ENCODE measurements at regions not wholly inside any gene's neighbourhood (a gene's known extent, or its start where the extent isn't known, plus 50 kb on each side); places are given as distances from the start of the nearest gene placed in this dataset.

DNA sequence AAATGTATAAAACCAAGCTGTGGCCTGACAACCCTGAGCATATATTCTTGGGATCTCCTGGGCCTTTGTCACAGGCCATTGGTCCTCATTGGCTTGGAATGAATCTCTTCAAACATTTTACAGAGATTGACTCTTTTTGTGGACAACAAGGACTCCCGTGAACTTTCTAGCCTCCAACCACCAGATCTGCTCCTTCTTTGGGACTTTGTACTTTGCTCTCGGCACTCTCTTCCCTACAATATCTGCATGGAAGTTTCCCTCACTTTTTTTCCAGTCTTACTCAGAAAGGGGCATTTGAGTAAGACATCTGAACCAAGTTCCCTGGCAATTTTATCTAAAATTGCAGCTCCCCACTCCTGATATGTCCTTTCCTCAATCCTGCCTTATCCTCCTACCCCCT lies 158.8 kb downstream of the PHLDA1 start (continued):
- TF ChIP-seq, protein P1, sequence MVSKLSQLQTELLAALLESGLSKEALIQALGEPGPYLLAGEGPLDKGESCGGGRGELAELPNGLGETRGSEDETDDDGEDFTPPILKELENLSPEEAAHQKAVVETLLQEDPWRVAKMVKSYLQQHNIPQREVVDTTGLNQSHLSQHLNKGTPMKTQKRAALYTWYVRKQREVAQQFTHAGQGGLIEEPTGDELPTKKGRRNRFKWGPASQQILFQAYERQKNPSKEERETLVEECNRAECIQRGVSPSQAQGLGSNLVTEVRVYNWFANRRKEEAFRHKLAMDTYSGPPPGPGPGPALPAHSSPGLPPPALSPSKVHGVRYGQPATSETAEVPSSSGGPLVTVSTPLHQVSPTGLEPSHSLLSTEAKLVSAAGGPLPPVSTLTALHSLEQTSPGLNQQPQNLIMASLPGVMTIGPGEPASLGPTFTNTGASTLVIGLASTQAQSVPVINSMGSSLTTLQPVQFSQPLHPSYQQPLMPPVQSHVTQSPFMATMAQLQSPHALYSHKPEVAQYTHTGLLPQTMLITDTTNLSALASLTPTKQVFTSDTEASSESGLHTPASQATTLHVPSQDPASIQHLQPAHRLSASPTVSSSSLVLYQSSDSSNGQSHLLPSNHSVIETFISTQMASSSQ (IDR thresholded peaks at IDR 0.05; ENCODE audit: low read depth), result no peak
- TF ChIP-seq, protein P1 (CRISPR knock-in tag; IDR thresholded peaks at IDR 0.05; ENCODE audit: borderline replicate concordance), result no peak
- no peak for TF ChIP-seq SPEN (CRISPR knock-in tag; IDR thresholded peaks at IDR 0.05; ENCODE audit: low read depth)
- TF ChIP-seq KDM3A (CRISPR knock-in tag; IDR thresholded peaks at IDR 0.05; ENCODE audit: low read depth), result no peak
- no peak for TF ChIP-seq FOXK2 (IDR thresholded peaks at IDR 0.05)
- no peak for TF ChIP-seq IKZF1 (IDR thresholded peaks at IDR 0.05)
- no peak for TF ChIP-seq ZNF839 (CRISPR knock-in tag; IDR thresholded peaks at IDR 0.05; ENCODE audit: borderline replicate concordance)
- TF ChIP-seq, protein P2, sequence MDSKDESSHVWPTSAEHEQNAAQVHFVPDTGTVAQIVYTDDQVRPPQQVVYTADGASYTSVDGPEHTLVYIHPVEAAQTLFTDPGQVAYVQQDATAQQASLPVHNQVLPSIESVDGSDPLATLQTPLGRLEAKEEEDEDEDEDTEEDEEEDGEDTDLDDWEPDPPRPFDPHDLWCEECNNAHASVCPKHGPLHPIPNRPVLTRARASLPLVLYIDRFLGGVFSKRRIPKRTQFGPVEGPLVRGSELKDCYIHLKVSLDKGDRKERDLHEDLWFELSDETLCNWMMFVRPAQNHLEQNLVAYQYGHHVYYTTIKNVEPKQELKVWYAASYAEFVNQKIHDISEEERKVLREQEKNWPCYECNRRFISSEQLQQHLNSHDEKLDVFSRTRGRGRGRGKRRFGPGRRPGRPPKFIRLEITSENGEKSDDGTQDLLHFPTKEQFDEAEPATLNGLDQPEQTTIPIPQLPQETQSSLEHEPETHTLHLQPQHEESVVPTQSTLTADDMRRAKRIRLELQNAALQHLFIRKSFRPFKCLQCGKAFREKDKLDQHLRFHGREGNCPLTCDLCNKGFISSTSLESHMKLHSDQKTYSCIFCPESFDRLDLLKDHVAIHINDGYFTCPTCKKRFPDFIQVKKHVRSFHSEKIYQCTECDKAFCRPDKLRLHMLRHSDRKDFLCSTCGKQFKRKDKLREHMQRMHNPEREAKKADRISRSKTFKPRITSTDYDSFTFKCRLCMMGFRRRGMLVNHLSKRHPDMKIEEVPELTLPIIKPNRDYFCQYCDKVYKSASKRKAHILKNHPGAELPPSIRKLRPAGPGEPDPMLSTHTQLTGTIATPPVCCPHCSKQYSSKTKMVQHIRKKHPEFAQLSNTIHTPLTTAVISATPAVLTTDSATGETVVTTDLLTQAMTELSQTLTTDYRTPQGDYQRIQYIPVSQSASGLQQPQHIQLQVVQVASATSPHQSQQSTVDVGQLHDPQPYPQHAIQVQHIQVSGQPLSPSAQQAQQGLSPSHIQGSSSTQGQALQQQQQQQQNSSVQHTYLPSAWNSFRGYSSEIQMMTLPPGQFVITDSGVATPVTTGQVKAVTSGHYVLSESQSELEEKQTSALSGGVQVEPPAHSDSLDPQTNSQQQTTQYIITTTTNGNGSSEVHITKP (CRISPR knock-in tag; IDR thresholded peaks at IDR 0.05; ENCODE audit: low read depth), result 0 out of 2 replicates have a peak, but pooled peaks have one; percentile 31
- TF ChIP-seq ZNF337 (CRISPR knock-in tag; IDR thresholded peaks at IDR 0.05; ENCODE audit: borderline replicate concordance, low read depth), result no peak
- TF ChIP-seq ZNF292 (CRISPR knock-in tag; IDR thresholded peaks at IDR 0.05; ENCODE audit: borderline replicate concordance, low read depth), result 0 out of 2 replicates have a peak, but pooled peaks have one; percentile 21
- TF ChIP-seq, protein P3, sequence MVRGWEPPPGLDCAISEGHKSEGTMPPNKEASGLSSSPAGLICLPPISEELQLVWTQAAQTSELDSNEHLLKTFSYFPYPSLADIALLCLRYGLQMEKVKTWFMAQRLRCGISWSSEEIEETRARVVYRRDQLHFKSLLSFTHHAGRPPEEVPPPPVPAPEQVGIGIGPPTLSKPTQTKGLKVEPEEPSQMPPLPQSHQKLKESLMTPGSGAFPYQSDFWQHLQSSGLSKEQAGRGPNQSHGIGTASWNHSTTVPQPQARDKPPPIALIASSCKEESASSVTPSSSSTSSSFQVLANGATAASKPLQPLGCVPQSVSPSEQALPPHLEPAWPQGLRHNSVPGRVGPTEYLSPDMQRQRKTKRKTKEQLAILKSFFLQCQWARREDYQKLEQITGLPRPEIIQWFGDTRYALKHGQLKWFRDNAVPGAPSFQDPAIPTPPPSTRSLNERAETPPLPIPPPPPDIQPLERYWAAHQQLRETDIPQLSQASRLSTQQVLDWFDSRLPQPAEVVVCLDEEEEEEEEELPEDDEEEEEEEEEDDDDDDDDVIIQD (CRISPR knock-in tag; IDR thresholded peaks at IDR 0.05; ENCODE audit: low read depth), result peak; percentile 91
- TF ChIP-seq, protein P4, sequence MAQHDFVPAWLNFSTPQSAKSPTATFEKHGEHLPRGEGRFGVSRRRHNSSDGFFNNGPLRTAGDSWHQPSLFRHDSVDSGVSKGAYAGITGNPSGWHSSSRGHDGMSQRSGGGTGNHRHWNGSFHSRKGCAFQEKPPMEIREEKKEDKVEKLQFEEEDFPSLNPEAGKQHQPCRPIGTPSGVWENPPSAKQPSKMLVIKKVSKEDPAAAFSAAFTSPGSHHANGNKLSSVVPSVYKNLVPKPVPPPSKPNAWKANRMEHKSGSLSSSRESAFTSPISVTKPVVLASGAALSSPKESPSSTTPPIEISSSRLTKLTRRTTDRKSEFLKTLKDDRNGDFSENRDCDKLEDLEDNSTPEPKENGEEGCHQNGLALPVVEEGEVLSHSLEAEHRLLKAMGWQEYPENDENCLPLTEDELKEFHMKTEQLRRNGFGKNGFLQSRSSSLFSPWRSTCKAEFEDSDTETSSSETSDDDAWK (CRISPR knock-in tag; IDR thresholded peaks at IDR 0.05), result no peak
- TF ChIP-seq, protein P5, sequence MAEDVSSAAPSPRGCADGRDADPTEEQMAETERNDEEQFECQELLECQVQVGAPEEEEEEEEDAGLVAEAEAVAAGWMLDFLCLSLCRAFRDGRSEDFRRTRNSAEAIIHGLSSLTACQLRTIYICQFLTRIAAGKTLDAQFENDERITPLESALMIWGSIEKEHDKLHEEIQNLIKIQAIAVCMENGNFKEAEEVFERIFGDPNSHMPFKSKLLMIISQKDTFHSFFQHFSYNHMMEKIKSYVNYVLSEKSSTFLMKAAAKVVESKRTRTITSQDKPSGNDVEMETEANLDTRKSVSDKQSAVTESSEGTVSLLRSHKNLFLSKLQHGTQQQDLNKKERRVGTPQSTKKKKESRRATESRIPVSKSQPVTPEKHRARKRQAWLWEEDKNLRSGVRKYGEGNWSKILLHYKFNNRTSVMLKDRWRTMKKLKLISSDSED (CRISPR knock-in tag; IDR thresholded peaks at IDR 0.05), result no peak
- no peak for TF ChIP-seq FOSL2 (CRISPR knock-in tag; IDR thresholded peaks at IDR 0.05)
- no peak for TF ChIP-seq ZSCAN25 (CRISPR knock-in tag; IDR thresholded peaks at IDR 0.05)
- TF ChIP-seq, protein P6, sequence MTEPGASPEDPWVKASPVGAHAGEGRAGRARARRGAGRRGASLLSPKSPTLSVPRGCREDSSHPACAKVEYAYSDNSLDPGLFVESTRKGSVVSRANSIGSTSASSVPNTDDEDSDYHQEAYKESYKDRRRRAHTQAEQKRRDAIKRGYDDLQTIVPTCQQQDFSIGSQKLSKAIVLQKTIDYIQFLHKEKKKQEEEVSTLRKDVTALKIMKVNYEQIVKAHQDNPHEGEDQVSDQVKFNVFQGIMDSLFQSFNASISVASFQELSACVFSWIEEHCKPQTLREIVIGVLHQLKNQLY (CRISPR knock-in tag; IDR thresholded peaks at IDR 0.05), result no peak
- TF ChIP-seq ZNF792 (CRISPR knock-in tag; IDR thresholded peaks at IDR 0.05), result 0 out of 2 replicates have a peak, but pooled peaks have one; percentile 41
